Activated CD8-positive, alpha-beta memory T cell treated with anti-CD3 and anti-CD28 coated beads, Interleukin-2, amount 50 U/mL, for 24 hours (primary cell): ENCODE measurements at regions not wholly inside any gene's neighbourhood (a gene's known extent, or its start where the extent isn't known, plus 50 kb on each side); places are given as distances from the start of the nearest gene placed in this dataset.
"Not testable (repeated sequence)": the region's sequence is repeated elsewhere in the genome, so short reads cannot be mapped to it uniquely, and the experiment has no call there.

Experiments
- DNase-seq: peaks from one replicate; pipeline ENCODE4 v3.0.0-alpha.2; 2020; ENCODE audit errors: extremely low read depth

GRCh38 chr7:32648408-32649156 is 153.3 kb downstream of the AVL9 start:
- no peak for DNase-seq

GRCh38 chr7:32645255-32645654 is 150.0 kb downstream of the AVL9 start:
- DNase-seq: not testable (repeated sequence)

DNA sequence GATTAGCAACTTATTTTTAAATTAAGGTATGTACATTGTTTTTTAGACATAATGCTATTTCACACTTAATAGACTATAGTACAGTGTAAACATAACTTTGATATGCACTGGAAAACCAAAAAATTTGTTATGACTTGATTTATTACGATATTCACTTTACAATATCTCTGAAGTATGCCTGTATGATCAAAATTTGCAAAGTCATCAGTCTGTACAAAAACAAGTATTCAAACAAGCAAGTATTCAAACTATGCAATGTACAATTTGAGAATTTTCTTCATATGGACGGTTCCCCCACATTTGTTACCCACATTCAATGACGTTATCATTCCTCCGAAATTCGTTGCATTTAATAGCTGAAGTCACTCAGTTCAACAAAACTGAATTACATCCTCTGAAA is 147.9 kb downstream of the AVL9 start:
- no peak for DNase-seq

- no peak for DNase-seq
Measured at GRCh38 chr7:32639122-32639521, 143.8 kb downstream of the AVL9 start.

- DNase-seq: not testable (repeated sequence)
Measured at GRCh38 chr7:32638479-32639121, 143.3 kb downstream of the AVL9 start.
